Gastroesophageal sphincter (tissue), 4 donors: ENCODE measurements at regions not wholly inside any gene's neighbourhood (a gene's known extent, or its start where the extent isn't known, plus 50 kb on each side); places are given as distances from the start of the nearest gene placed in this dataset.

ENCODE experiments used
- ATAC-seq: fragments of 150-250 bp; one replicate; pipeline ENCODE4 v1.9.1; 2016; ENCODE audit warnings: mild to moderate bottlenecking, moderate library complexity
- H3K27ac ChIP-seq, 4 donors: fragments of 200-600 bp; sonication (generic) in 3 of 4; 1 replicate in 3 of 4; 2 replicates in 1 of 4; pipeline ENCODE4 v1.5.1; 2016 to 2019
- H3K27me3 ChIP-seq: fragments of 200-600 bp; sonication (generic); one replicate; pipeline ENCODE4 v1.5.1; 2019
- H3K36me3 ChIP-seq, 2 donors: fragments of 200-600 bp; sonication (generic); one replicate each; pipeline ENCODE4 v1.5.1; 2019; ENCODE audit warnings: control low read depth in 1 of 2
- H3K4me1 ChIP-seq, 3 donors: fragments of 200-600 bp; sonication (generic); 1 replicate in 2 of 3; 2 replicates in 1 of 3; pipeline ENCODE4 v1.5.1; 2016 to 2019; ENCODE audit warnings: control low read depth in 2 of 3
- H3K4me3 ChIP-seq, 2 donors: fragments of 200-600 bp; sonication (generic); one replicate each; pipeline ENCODE4 v1.5.1; 2019; ENCODE audit warnings: mild to moderate bottlenecking in 1 of 2, moderate library complexity in 1 of 2
- H3K9me3 ChIP-seq, 3 donors: fragments of 200-600 bp; sonication (generic); one replicate each; pipeline ENCODE4 v1.5.1; 2017 to 2019; ENCODE audit warnings: control low read depth in 2 of 3
- EP300 ChIP-seq: sonication (generic); formaldehyde crosslinking; IDR thresholded peaks from one replicate; pipeline ENCODE4 v1.6.1; 2017; ENCODE audit warnings: antibody characterized with exemption, mild to moderate bottlenecking
- POLR2A ChIP-seq, 2 donors: fragments of 450-650 bp; IDR thresholded peaks; one replicate each; pipeline ENCODE4 v1.6.1; 2017; ENCODE audit warnings: antibody characterized with exemption in 2 of 2, mild to moderate bottlenecking in 2 of 2, moderate library complexity in 1 of 2
- POLR2AphosphoS5 ChIP-seq: sonication (generic); formaldehyde crosslinking; IDR thresholded peaks from one replicate; pipeline ENCODE4 v1.6.1; 2017; ENCODE audit warnings: antibody characterized with exemption
- WGBS, 2 donors: methylation state at CpG; one replicate each; pipeline ENCODE4 v1.1.5; 2018; ENCODE audit warnings: low coverage in 1 of 2; 5-methylcytosine and 5-hydroxymethylcytosine counted together
- TF ChIP-seq, protein P1 (sequence below), 4 experiments: fragments of 200-600 bp in 2 of 4; fragments of 450-650 bp in 2 of 4; sonication (generic) in 1 of 4; IDR thresholded peaks; one replicate each; pipeline ENCODE4 v1.5.1; 2017 to 2019; ENCODE audit warnings: antibody characterized with exemption in 4 of 4, mild to moderate bottlenecking in 2 of 4, moderate library complexity in 2 of 4

DNA sequence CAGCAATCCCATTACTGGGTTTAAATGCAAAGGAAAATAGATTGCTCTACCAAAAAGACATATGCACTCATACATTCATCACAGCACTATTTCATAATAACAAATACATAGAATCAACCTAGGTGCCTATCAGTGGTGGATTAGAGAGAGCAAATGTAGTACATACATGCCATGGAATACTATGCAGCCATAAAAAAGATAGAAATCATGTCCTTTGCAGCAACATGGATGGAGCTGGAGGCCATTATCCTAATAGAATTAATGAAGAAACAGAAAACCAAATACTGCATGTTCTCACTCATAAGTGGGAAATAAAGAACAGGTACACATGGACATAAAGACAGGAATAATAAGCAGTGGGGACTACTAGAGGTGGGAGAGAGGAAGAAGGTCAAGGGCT lies 70.7 kb upstream of the MLIP start:
- no peaks in the 10 kb centered on the region for H3K9me3 ChIP-seq
- no peak for TF ChIP-seq EP300
- TF ChIP-seq, protein P1, sequence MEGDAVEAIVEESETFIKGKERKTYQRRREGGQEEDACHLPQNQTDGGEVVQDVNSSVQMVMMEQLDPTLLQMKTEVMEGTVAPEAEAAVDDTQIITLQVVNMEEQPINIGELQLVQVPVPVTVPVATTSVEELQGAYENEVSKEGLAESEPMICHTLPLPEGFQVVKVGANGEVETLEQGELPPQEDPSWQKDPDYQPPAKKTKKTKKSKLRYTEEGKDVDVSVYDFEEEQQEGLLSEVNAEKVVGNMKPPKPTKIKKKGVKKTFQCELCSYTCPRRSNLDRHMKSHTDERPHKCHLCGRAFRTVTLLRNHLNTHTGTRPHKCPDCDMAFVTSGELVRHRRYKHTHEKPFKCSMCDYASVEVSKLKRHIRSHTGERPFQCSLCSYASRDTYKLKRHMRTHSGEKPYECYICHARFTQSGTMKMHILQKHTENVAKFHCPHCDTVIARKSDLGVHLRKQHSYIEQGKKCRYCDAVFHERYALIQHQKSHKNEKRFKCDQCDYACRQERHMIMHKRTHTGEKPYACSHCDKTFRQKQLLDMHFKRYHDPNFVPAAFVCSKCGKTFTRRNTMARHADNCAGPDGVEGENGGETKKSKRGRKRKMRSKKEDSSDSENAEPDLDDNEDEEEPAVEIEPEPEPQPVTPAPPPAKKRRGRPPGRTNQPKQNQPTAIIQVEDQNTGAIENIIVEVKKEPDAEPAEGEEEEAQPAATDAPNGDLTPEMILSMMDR (IDR thresholded peaks at IDR 0.05), result no peak
- TF ChIP-seq POLR2AphosphoS5, result no peak
- no peak for TF ChIP-seq POLR2A (IDR thresholded peaks at IDR 0.05)
- H3K27ac ChIP-seq, result no peak overlapping the region
- no peak for ATAC-seq
- H3K27me3 ChIP-seq, result no peaks in the 10 kb centered on the region
- H3K36me3 ChIP-seq, result no peaks in the 10 kb centered on the region
- H3K4me3 ChIP-seq, result no peak overlapping the region
- H3K4me1 ChIP-seq, result no peaks in the 10 kb centered on the region

DNA sequence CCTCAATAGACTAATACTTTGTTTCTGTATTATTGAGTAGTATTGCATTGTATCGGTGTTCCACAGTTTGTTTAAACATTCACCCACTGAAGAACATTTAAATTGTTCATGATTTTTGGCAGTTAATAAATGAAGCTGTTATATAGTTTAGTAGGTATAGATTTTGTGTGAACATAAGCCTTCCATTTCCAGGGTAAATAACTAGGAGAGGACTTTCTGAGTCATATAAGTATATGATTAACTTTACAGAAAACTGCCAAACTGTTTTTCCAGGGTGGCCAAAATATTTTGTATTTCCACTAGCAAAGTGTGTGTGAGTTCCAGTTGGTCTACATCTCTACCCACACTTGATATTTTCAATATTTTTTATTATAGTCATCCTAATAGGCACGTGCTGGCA lies 70.0 kb upstream of the MLIP start:
- no peak overlapping the region for H3K27ac ChIP-seq
- WGBS, 2 donors, result 88 to 93% methylated on average over 1 to 2 of the region's 2 CpGs
- H3K9me3 ChIP-seq, result no peaks in the 10 kb centered on the region
- no peaks in the 10 kb centered on the region for H3K4me1 ChIP-seq
- TF ChIP-seq, protein P1 (IDR thresholded peaks at IDR 0.05), result no peak
- no peak for TF ChIP-seq EP300
- TF ChIP-seq POLR2AphosphoS5, result no peak
- TF ChIP-seq POLR2A (IDR thresholded peaks at IDR 0.05), result no peak
- H3K27me3 ChIP-seq, result no peaks in the 10 kb centered on the region
- no peaks in the 10 kb centered on the region for H3K36me3 ChIP-seq
- H3K4me3 ChIP-seq, result no peak overlapping the region
- ATAC-seq, result no peak

DNA sequence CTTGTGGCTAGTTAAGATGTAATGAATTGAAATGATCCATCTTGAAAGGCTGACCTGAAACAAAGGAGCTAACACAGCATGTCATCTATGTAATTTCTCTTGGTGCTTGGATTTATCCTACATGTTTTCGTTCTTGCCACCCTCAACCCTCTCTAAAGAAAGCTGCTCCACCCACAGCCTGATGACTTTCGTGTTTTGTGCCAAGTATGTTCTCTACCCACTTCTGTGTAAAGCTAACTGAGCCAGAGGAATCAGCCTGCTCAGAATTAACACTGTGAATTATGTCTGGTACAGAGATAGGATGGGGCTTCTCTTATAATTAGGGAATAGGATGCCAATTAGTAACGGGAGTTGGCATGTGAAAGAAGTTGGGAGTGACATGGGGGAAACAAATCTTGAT lies 67.9 kb upstream of the MLIP start:
- no peaks in the 10 kb centered on the region for H3K27me3 ChIP-seq
- no peak for TF ChIP-seq EP300
- no peak for TF ChIP-seq POLR2A (IDR thresholded peaks at IDR 0.05)
- TF ChIP-seq POLR2AphosphoS5, result no peak
- TF ChIP-seq, protein P1 (IDR thresholded peaks at IDR 0.05), result no peak
- H3K4me3 ChIP-seq, result no peak overlapping the region
- H3K9me3 ChIP-seq, result no peaks in the 10 kb centered on the region
- 57% methylated on average over 3 of the region's 3 CpGs; no CpG with 5 or more reads in 1 of the 2 donors for WGBS, 2 donors
- H3K27ac ChIP-seq, result no peak overlapping the region
- H3K4me1 ChIP-seq, result no peaks in the 10 kb centered on the region
- H3K36me3 ChIP-seq, result no peaks in the 10 kb centered on the region
- no peak for ATAC-seq

GRCh38 chr6:54044059-54044458 lies 67.2 kb upstream of the MLIP start:
- H3K36me3 ChIP-seq, result no peaks in the 10 kb centered on the region
- H3K9me3 ChIP-seq, result no peaks in the 10 kb centered on the region
- no peak for ATAC-seq
- WGBS, 2 donors, result 65 to 87% methylated on average over 2 of the region's 2 CpGs
- no peaks in the 10 kb centered on the region for H3K27me3 ChIP-seq
- no peak overlapping the region for H3K27ac ChIP-seq
- H3K4me3 ChIP-seq, result no peak overlapping the region
- no peaks in the 10 kb centered on the region for H3K4me1 ChIP-seq
- TF ChIP-seq POLR2A (IDR thresholded peaks at IDR 0.05) (no peak), POLR2AphosphoS5 (no peak), EP300 (no peak)
- TF ChIP-seq, protein P1 (IDR thresholded peaks at IDR 0.05), result no peak

DNA sequence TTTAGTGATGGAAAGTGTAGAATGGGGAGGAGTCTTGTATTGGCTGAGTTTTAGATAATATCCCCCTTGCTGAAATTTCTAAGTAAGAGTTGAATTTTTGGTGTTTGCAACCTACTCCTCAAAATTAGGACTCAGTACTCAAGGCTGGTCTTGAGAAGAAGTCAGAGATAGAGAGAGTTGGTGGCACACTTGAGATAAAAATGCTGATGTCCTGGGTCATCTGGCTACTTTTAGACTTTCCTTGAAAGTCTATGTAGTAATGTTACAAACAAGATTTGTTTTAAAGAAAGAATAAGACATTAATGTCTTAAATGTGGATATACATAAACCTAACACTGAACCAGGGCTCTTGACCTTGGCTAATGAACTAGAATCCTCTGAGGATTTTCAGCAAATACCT lies 62.5 kb upstream of the MLIP start:
- Histone ChIP-seq H3K27me3 (no peaks in the 10 kb centered on the region), H3K27ac (no peak overlapping the region), H3K9me3 (no peaks in the 10 kb centered on the region), H3K4me3 (no peak overlapping the region), H3K36me3 (no peaks in the 10 kb centered on the region), H3K4me1 (peaks cover 1 to 7% (median 4%) of the 10 kb centered on the region in 3 donors)
- TF ChIP-seq EP300 (no peak), POLR2AphosphoS5 (no peak), POLR2A (IDR thresholded peaks at IDR 0.05) (no peak)
- TF ChIP-seq, protein P1 (IDR thresholded peaks at IDR 0.05), result no peak
- no peak for ATAC-seq
